ENCODE measurements at regions not wholly inside any gene's neighbourhood (a gene's known extent, or its start where the extent isn't known, plus 50 kb on each side); places are given as distances from the start of the nearest gene placed in this dataset.

DNA sequence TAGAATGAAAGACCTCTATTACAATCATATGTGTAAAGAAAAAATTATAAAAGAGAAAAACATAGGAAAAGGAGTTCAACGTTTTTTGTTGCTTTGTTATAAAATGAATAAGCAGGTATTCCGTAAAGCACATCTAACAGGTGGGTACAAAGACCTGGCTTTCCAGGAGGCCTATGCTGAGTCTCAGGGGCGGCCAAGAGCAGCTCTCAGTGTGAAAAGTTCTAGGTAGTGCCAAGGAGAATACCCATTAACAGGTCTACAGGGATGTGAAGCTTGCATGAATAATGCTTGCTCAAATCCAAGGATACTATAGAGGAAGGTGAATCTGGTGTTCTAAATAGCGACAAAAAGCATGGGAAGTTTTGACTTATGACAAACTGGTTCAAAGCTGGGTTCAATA is 944.4 kb downstream of the PDHA2 start:
- DNase-seq (ENCODE audit: low spot score): no peak

DNA sequence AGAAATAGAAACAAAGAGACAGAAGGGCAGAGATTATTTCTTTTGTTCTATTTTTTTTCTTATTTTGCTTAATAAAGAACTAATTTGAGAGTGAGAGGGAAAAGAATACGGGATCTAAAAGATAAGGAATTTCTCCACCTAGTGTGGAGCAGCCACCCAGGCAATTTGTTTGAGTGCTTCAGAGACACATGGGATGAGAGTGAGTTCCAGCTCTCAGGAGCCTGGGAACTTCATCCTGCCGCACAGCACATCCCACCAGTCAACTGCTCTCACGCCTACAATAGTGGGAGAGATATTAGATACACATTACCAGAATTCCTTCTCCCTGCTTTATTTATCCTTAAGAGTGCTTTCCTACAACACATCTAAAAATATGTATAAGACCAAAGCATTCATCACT is 946.4 kb downstream of the PDHA2 start:
- DNase-seq (ENCODE audit: low spot score): no peak

DNA sequence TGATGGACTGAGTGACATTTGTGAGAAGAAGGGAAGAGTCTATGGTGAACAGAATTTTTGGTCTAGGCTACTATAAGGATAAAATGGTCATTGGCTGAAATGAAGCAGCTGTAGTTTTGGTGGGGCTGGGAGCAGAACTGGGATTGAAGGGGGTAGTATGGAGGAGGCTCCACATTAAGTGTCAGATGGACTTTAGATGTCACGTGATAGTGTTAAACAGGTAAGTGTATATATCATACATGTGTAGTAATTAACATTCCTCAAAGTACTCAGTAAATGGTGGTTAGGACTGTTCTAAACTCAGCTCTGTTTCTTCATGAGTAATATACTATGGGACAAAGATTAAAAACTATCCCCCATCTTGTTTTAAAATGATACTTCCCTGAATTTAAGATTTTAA is 947.9 kb downstream of the PDHA2 start:
- no peak for DNase-seq (ENCODE audit: low spot score)

DNA sequence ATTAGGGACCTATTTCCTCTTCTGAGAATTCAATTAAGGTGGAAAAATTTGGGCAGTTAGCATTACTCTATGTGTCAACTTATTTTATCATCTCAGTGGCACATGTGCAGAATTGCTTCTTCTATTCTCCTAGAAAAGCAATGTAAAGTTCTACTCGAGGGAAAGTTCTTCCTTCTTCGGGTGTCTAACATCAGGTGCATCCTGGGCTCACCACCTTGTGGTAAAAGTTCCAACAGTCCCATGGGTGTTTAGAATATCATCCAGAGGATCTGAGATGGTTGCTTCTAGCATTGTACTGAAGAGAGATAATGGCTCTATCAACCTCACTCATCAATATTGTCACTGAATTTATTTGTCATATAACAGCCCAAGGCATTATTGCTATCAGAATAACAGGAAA is 969.7 kb downstream of the PDHA2 start:
- no peak for DNase-seq (ENCODE audit: low spot score)

DNA sequence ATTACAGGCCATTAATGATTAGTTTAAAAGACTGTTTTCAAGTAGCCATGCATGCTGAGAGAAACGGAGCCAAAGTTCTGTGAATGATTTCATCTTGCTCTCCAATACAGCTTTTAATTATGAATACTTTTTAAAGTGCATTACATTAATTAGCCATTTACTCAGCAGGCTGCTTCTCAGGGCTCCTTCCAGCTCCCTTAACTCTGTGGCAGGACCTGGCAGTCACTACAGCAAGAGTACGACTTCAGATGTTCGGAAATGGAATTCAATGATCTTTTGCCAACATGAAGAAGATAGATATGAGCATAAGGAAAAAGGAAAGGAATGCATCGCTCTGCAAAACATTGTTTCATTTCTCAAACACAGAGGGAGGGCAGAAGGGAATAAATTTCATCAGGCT is 987.2 kb downstream of the PDHA2 start:
- DNase-seq (ENCODE audit: low spot score): no peak

DNA sequence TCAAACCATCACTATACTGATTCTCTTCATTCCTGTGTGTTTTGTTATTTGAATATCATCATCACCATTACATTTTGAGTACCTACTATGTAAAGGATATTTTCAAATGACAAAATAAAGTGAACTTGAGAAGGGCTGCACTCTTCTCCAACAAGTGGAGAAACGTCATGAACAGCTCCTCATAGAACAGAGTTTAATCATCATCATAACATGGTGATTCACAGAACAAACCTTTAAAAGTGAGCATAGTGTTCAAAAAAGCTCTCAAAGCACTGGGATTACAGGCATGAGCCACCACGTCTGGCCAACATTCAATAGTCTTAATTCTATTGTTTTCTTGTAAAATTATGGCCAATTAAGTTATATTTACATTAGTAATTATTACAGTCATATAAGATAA is 993.9 kb downstream of the PDHA2 start:
- DNase-seq (ENCODE audit: low spot score): no peak

DNA sequence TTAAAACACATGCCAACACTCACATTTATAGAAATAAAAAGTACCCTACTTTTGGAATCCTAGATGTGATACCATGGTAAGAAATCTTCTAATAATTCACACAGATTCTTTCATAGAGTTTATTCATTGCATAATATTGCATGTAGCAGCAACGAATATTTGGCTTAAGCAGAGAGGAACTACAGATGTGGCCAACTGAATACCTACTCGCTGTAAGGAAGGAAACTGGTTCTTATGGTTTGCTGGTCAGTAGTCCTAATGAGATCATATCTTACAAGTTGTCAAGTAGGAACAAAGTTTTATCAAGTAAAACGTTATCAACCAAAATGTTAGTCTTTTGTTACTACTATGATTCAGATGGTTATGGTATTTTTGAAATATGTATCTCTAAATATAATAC is 996.1 kb downstream of the PDHA2 start:
- no peak for DNase-seq (ENCODE audit: low spot score)

DNA sequence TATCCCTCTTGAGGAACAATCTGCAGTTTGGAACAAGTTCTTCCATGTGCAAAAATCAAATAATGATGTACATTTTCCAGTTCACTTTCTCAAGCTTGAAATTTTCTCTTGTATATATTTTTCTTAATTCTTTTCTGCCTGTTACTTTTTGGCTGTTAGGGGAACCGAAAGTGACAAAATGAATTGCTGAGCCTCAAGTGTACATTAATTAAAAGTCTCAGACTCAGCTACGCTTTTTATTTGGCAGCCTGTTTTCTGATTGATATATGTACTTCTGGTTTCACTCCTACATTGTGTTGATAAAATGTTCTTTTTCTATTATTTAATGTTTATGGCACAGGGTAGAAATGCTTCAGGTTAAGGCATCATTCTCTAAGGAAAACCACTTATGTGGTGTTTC is 999.5 kb downstream of the PDHA2 start:
- DNase-seq (ENCODE audit: low spot score): no peak

DNA sequence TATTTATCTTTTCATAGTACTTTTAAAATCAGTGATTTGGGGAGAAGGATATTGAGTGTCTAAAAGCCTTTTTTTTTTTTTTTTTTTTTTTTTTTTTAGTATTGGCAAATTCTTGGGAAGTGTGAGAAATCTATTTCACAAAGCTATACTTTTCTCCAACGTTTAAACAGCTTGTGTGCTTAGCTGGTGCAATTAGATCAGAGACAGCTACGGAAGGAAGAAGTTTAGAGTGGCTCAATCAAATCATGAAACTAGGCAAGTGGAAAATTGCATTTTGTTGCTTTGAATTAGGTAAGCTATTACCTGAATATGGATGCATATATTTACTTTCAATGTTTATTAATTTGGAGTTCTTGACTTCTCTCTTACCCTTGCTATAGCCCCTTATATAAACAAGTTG is 1001.9 kb downstream of the PDHA2 start:
- DNase-seq (ENCODE audit: low spot score): no peak

DNA sequence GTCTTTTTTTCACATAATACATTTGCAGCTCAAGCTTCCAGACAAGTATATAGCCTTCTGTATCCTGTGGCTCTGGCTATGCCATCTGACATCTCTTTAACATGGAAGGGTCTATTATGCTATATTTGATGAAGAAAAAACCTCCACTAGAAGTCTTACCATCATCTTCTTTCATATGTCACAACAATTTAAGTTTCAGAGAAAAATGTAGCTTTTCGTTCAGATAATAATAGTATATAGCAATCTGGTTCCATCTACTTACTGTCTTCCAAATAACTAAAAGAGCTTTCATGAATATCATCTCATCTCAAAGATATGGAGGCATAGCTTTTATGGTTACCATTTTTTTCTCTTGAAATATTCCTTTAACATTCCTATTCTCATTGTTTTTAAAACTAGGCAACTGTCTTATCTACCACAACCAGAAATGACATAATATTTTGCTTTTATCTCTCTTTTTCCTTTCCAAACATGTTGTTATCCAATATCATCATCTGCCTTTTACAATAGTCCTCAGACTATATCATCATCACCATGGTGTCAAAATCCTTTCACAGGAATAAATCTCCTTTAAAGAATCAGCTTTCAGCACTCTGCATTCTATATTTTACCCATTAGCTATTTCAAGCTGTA is 1005.1 kb downstream of the PDHA2 start:
- no peak for DNase-seq (ENCODE audit: low spot score)

DNA sequence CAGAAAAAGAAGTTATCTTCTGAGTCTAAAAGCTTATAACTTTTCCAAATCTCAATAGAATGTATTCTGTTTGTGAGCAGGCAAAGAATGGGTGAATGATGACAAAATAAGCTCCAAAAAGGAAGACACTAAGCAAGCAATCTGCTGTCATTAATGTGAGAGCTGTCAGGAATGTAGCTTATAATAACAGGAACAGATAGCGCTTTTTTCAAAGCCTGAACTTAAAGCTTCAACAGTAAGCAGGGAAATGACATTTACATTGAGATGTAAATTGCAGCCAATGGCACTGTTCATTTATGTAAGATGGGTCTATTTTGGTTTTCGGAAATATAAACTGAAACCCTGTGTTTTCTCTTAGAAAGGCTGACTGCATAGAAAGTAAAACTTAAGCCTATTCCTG is 1005.9 kb downstream of the PDHA2 start:
- no peak for DNase-seq (ENCODE audit: low spot score)

DNA sequence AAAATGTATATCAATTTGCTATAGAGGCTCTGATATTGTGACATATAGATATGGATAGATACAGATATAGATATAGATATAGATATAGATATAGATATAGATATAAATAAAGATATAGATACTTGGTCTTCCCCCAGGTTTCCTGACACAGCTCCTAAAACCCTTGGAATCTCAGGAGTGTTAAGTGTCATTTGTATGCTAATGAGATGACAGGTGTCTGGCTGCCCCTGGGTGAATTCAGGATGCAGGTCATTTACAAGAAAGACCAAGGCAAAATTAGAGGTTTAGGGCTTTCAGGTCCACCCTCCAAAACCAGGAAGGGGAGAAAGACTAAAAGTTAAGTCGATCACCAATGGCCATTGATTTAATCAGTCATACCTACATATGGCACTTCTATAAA is 1034.8 kb downstream of the PDHA2 start:
- no peak for DNase-seq (ENCODE audit: low spot score)

DNA sequence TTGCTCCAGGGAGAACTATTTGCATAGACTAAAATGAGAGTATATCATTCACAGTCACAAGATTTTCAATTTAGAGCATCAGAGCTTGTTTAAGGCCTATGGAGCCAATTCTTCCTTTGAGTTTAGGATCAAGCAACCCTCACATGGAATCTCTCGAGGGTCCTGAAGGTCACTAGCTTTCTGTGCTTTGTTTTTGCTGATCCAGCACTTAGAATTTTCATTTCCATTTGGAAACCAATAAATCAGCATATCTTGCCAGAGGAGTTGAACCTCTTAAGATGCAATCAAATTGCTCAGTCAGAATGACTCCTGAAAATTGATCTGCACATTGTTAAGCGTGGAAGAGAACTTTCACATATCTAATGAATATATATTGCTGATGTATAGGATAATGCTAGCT is 1039.6 kb downstream of the PDHA2 start:
- no peak for DNase-seq (ENCODE audit: low spot score)

DNA sequence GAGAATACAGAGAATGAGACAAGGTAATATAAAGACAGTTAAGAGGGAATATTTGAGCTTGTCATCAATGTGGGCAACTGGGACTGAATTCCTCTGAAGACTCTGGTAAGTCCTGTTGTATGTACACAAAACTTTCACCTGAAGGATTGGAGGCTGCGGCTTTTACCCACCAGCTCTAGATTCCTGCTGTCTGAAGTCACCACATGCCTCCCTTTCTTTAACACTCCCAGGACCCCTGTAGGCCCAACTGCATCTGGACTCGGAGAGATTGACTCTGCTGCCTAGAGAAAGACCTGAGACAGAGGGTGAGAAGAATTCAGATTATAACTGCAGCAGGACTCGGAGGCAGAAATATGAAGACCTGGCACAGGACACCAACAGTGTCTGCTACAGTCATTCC is 1048.0 kb downstream of the PDHA2 start:
- DNase-seq (ENCODE audit: low spot score): no peak

DNA sequence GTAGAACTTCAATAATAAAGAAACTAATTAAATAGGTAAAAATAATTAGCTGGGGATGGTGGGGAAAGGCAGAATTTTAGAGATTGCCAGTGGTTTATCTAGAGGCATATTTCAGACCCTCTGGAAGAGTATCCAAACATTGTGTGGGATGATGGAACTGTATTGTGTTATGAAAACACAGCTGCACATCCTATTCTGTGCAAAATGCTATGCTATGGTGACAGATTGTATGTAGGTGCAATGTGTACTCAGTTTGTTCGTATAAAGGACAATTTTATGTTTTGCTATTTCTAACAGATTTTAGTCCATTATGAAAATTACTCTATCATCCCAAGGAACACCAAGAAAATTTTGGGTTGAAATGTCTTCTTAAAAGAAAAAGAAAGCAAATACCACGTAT is 1054.7 kb downstream of the PDHA2 start:
- DNase-seq (ENCODE audit: low spot score): no peak

DNA sequence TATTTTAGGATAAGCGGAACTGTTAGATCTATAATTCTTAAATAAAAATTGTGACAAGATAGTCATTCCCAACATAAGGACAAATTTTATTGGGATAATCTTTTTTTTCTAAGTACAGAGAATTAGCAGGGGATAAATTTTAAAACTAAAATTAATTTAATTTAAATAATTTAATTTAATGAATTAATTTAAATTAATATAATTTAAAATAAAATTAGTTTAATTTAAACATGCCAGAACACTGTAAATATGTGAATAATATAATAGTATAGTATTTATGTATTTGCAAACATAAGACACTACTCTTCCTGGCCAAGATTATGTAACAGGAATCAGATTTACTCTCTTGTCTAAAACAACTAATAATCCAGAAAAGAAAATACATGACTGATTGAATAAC is 1055.9 kb downstream of the PDHA2 start:
- DNase-seq (ENCODE audit: low spot score): no peak

DNA sequence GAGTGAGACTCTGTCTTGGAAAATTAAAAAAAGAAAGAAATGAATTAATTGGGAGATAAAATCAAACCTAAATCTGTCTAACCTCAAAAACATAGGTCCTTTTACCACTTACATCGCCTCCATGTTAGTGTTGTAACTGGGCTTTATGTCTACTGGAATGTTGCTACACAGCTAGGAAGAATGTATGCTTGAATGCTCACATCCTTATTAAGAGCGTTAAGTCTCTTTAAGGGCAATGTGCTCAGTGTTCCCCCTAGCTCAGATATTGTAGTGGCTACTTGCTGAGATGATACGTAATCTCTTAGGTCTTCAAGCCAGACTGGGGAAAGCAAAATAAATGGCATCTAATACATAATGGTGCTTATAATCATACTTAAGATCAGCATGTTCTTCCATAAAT is 1072.8 kb downstream of the PDHA2 start:
- no peak for DNase-seq (ENCODE audit: low spot score)

DNA sequence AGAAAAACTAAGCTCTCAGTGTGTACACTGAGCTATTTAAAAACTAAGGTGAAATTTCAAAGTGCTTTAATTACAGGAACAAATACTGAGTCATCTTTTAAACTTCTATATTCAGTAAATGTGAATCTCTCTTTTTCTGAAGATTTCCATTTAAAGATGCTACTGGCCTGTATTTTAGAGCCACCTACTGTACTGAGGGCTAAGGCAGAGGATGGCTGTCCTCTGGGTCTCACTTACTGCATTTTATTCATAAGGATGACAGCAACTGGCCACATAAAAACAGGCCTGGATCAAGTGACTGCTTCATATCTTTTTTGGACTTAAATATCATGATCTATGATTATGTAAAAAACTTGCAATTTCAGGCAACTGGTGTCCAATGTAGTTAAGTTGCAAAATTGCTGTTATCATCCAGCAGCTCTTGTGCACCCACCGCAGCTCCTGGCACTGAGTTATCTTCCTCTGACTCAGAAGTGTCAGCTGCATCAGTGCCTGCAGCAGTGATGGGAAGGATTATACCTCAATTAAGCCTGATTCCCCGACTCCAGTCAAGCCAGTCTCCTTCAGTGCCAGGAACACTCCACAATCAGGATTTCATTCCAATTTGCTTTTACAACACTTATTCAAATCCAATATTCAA is 1073.7 kb downstream of the PDHA2 start:
- DNase-seq (ENCODE audit: low spot score): no peak

DNA sequence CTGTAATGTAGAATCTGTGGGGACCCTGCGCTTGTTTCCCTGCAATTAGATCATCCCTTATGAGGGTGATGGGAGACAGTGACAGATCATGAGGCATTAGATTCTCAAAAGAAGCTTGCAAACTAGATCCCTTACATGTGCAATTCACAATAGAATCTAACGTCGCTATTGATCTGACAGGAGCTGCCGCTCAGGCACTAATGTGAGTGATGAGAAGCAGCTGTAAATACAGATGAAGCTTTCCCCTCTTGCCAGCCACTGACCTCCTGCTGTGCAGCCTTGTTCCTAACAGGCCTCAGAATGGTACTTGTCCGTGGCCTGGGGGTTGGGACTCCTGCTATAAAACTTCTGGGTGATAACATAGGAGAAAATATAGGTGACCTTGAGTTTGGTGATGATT is 1076.8 kb downstream of the PDHA2 start:
- no peak for DNase-seq (ENCODE audit: low spot score)

DNA sequence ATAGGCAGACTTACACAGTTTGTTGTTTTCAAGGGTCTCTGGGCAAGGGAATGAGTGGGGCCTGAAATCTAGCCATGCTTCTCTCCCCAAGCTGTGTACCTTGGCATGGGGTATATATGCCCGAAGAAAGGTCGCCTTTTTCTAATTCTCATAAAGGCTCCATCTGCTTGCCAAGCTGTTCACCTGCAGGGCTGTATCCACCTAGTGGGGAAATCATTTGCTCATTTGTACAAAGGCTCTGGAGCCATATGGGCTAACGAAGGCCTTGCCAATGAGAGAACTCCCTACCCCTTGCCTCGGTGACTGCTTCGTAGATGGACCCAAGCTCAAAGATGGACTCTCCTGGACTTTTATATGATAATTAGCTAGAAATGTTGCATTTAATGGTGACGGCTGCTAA is 1097.0 kb downstream of the PDHA2 start:
- DNase-seq (ENCODE audit: low spot score): no peak

DNA sequence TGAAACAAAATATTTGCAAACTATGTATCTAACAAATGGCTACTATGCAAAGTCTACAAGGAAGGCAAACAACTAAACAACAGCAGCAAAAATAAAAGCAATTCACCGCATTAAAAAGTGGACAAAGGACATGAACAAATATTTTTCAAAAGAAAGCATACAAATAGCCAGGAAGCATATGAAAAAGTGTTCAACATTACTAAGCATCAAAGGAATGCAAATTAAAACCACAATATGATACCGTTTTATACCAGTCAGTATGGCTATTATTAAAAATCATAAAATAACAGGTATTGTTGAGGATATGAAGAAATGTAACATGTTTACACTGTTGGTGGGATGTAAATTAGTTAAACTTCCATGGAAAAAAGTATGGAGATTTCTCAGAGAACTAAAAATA is 1106.7 kb downstream of the PDHA2 start:
- no peak for DNase-seq (ENCODE audit: low spot score)

DNA sequence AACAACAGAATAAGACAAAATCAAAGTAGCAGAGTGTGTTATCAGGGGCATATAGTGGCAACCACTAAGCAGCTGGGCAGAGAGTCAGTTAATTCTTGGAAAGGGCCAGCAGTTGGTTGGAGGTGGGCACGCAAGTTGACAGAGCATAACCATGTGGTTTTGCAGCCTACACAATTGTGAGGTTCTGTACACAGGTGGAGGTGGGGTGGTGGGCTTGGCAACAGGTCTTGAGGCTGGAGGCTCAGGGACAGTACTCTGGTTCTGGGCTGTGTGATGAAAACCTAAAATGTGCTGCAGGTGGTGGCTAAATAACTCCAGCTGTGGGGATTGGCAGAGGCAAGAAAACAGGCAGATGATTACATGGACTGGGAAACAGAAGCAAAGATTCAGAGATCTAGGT is 1112.7 kb downstream of the PDHA2 start:
- DNase-seq (ENCODE audit: low spot score): no peak

DNA sequence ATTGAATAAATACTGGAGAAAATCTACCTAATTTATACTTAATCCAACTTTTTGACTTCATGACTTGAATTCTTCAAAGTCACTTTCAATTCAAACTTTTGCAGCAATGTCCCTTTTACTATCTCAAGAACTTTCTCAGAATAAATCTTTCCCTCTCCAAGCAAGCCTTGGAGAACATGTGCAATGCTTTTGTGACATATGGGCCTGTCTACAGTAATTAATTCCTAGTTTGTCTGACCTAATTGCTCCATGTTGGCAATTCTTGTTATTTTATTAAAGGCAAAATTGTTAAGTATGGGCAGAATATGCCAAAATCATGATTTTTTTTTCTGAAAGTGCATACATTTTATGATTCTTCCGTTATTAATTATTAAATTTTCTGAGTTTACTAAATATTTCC is 1115.3 kb downstream of the PDHA2 start:
- DNase-seq (ENCODE audit: low spot score): no peak

DNA sequence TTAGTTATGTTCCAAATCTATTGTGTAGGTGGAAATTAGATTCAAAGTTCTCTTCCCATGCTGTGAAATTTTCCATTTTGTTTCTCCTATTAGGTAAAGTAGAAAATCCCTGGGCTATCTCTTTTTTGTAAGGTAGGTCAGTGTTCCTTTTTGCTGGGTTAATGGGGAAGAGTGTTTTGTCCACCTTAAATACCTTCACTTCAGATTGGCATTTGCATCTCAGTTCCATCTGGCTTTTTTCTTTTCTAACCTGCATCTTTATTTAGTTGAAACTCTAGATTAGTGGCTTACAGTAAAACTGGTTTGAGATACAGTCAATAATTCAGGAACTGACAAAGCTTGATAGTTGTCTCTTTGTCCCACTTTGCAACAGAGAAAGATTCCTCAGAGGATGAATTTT is 1115.8 kb downstream of the PDHA2 start:
- DNase-seq (ENCODE audit: low spot score): no peak

DNA sequence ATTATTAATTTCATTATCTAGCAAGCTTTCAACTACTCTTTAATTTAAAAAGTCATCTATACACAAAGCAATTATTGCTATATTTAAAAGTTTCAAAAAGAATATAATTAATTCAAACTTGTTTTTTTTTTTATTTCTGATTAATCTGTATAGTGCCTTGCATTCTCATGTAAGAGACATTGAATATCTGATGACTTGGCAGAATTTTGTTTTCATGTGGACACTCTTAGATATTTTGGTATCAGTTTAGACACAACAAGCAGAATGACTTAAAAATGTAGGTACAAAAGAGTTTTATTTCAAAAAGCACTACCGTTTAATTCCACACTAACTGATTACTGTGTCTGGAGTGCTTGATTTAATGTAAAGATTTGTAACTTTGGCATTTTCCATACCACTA is 1129.6 kb downstream of the PDHA2 start:
- no peak for DNase-seq (ENCODE audit: low spot score)
